ENCODE measurements at regions not wholly inside any gene's neighbourhood (a gene's known extent, or its start where the extent isn't known, plus 50 kb on each side); places are given as distances from the start of the nearest gene placed in this dataset.

- ATAC-seq: no peak
- TF ChIP-seq ESRRG (CRISPR knock-in tag; IDR thresholded peaks at IDR 0.05): no peak
- TF ChIP-seq GLIS3 (CRISPR knock-in tag; IDR thresholded peaks at IDR 0.05): no peak
- no peak for TF ChIP-seq RARB (CRISPR knock-in tag; IDR thresholded peaks at IDR 0.05)
- no peak for TF ChIP-seq ZFP3 (CRISPR knock-in tag; IDR thresholded peaks at IDR 0.05)
- no peak for TF ChIP-seq TSHZ2 (CRISPR knock-in tag; IDR thresholded peaks at IDR 0.05)
- no peak for TF ChIP-seq ZNF8 (CRISPR knock-in tag; IDR thresholded peaks at IDR 0.05)
- no peak for TF ChIP-seq POU6F1 (CRISPR knock-in tag; IDR thresholded peaks at IDR 0.05; ENCODE audit: borderline replicate concordance, low read depth)
- no peak for TF ChIP-seq CSRNP3 (CRISPR knock-in tag; IDR thresholded peaks at IDR 0.05)
- TF ChIP-seq ZNF70 (CRISPR knock-in tag; IDR thresholded peaks at IDR 0.05): no peak
- no peak for TF ChIP-seq TCF4 (CRISPR knock-in tag; IDR thresholded peaks at IDR 0.05; ENCODE audit: borderline replicate concordance)
- no peak for TF ChIP-seq CSDC2 (CRISPR knock-in tag; IDR thresholded peaks at IDR 0.05)
- TF ChIP-seq ZNF565 (CRISPR knock-in tag; conservative IDR thresholded peaks at IDR 0.05; ENCODE audit: low read depth): no peak
- no peak for TF ChIP-seq PPARA (CRISPR knock-in tag; IDR thresholded peaks at IDR 0.05; ENCODE audit: borderline replicate concordance)
Measured at GRCh38 chr2:167794554-167795255, 452.7 kb downstream of the STK39 start.

GRCh38 chr2:167793725-167794124 lies 453.7 kb downstream of the STK39 start:
- ATAC-seq: no peak
- TF ChIP-seq SNAI2 (CRISPR knock-in tag; IDR thresholded peaks at IDR 0.05): no peak
- no peak for TF ChIP-seq CREB5 (CRISPR knock-in tag; IDR thresholded peaks at IDR 0.05; ENCODE audit: low read depth)
- TF ChIP-seq ZC3H10 (CRISPR knock-in tag; IDR thresholded peaks at IDR 0.05): no peak
- no peak for TF ChIP-seq ZFP30 (CRISPR knock-in tag; IDR thresholded peaks at IDR 0.05)
- no peak for TF ChIP-seq OSR1 (CRISPR knock-in tag; IDR thresholded peaks at IDR 0.05)
- TF ChIP-seq ZNF70 (CRISPR knock-in tag; IDR thresholded peaks at IDR 0.05): no peak
- no peak for TF ChIP-seq PATZ1 (CRISPR knock-in tag; IDR thresholded peaks at IDR 0.05; ENCODE audit: borderline replicate concordance)
- no peak for TF ChIP-seq TSHZ2 (CRISPR knock-in tag; IDR thresholded peaks at IDR 0.05)
- no peak for TF ChIP-seq ZFP3 (CRISPR knock-in tag; IDR thresholded peaks at IDR 0.05)

Measured in SK-N-SH treated with all-trans-retinoic acid at 6 μM for 48 hours (cell line).